HG03439 (cell line): ENCODE measurements at regions not wholly inside any gene's neighbourhood (a gene's known extent, or its start where the extent isn't known, plus 50 kb on each side); places are given as distances from the start of the nearest gene placed in this dataset.
"Not testable (repeated sequence)": the region's sequence is repeated elsewhere in the genome, so short reads cannot be mapped to it uniquely, and the experiment has no call there.

Experiments used
- ATAC-seq: cut with Tn5 transposase; IDR thresholded peaks from one replicate; pipeline ENCODE4 v1.9.1; 2021; ENCODE audit warnings: mild to moderate bottlenecking, moderate library complexity; ENCODE audit not compliant: unreplicated experiment

DNA sequence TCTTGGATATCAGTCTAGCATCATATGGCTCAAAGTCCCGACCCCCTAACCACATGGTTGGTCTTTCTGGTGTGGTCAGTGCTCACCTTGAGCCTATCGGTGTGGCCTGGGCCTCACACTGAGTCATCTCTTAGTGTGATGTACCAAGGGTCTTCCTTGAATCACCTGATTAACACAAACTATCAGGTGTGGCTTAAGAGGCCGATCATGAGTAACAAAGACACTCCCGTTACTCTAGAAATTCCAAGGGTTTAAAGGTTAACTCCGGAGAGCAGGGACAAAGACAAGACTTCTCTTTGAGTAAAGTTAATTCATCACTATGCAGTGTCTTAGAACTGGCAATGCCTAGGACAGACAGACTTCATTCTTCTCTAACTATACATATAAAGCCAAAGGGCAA lies 52.3 kb upstream of the ARMC3 start:
- no peak for ATAC-seq

DNA sequence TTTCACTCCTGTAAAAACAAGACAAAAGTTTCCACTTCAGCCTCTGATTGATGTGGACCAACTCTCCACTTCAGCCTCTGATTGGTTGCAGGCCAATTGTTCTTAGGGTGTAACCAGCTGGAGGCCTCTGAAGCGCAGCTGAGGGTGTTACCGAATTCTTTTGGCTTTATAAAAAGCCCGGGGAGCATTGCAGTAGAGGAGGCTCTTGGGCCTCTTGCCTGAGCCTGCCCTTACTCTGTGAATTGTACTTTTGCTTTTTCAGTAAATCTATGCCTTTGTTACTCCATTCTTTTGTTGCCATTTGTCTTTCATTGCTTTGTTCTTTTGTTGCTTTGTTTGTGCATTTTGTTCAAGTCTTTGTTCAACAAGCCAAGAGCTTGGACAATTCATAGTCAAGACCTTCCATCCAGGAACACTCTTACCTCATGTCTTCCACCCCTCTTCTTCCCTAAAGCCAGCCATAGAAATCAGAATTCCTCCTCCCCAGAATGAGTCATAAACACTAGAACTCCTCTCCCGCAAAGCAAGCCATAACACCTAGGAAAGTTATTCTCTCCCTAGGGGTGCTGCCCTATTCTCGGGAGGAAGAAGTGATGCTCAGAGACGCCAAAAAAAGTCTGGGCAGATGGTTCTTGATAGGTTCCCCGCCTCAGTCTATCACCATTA lies 53.5 kb upstream of the ARMC3 start:
- no peak for ATAC-seq

DNA sequence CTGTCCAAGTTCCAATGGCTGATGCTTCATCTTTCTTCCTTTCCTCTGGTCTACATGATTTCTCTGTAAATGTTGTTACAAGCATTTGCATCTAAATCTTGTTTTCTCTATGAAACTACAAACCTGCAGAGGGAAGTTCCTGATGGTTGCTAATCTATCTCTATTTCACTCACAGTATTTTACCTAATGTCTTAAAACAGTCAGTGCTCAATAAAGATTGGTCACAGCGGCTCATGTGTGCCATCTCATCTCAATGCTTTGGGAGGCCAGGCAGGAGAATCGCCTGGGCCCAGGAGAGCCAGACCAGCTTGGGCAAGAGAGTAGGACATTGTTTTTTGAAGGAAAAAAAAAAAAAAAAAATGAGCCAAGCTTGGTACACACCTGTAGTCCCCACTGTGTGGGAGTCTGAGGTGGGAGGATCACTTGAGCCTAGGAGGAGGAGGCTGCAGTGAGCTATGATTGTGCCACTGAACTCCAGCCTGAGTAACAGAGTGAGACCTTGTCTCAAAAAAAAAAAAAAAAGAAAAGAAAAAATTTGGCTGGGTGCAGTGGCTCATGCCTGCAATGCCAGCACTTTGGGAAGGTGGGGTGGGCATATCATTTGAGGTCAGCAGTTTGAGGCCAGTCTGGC lies 71.3 kb upstream of the ARMC3 start:
- no peak for ATAC-seq

DNA sequence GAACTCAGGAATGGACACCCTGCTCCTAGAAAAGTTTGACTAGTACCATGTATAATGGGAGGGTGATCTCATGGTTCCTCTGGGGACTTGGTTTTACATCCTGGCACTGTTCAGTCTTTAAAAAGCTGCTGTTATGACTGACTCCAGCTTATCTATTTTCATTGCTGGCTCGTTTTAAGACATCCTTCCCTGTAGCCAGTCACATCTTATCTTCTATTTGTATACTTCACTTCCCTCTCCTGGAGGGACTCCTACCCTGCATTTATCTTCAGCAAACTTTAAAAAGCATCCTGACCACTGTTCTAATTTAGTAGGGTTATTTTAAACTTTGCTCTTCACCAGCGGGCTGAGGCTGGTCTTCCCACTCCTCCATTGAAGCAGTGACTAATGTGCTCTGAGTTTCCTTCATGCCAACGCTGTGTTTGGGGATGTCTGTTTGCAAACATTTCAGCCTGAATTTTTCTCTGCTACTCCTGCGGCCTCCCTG lies 72.9 kb upstream of the ARMC3 start:
- no peak for ATAC-seq

DNA sequence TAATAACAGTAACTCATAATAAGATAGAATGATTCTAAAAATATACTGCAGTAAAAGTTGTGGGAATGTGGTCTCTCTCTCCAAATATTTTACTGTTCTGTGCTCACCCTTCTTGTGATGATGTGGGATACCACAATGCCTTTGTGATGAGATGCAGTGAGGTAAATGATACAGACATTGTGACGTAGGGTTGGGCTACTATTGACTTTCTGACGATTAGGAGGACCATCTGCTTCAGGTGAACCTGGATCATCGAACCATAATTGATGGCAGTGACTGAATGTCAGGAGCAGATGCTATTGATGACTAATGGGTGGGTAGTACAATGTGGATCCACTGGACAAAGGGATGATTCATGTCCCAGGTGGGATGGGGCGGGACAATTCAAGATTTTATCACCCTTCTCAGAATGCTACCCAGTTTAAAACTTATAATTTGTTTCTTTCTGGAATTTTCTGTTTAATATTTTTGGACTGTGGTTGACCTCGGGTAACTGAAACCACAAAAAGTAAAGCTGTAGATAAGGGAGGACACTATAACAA lies 73.9 kb upstream of the ARMC3 start:
- no peak for ATAC-seq

DNA sequence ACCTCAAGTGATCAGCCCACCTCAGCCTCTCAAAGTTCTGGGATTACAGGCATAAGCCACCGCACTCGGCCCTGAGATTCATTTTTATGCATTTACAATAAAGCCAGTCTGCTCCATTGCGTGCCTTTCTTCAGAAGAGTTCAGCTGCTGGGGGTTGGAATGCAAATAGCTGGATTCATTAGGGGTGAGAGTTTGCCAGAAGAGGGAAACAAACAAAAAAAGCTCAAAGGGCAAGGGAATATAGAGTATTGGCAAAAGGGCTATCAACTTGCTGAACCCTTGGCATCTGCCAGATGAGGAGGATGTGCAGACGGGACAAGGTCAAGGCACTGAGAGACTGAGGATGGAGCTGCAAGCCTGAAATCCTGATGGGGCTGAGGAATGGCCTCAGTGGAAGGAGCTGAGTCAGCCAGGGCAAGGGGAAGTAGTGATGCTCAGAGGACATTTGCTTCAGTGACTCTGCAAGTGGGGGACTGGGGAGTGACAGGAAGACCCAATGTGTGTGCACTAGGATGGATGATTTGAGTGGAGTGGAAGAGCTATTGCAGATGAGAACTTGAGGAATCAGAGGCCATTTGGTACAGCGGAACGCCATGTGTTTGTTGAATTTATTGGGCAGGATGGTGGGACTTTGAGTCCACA lies 75.0 kb upstream of the ARMC3 start:
- no peak for ATAC-seq

DNA sequence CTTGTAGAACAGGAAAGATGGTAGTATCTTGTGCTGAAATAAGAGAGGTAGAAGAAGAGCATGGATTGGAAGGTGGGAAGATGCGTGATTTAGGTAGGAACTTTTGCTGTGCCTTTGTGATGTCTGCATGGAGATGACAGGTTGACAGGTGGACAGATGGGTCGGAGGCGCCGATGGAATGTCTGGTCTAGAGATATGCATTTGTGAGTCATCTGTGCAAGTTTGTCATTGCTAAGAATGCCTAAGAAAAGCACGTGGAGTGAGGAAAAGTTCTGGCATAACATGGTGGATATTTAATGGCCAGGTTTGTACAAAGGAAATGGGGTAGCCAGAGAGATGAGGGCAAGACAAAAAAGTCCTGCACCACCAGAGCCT lies 76.0 kb upstream of the ARMC3 start:
- no peak for ATAC-seq

DNA sequence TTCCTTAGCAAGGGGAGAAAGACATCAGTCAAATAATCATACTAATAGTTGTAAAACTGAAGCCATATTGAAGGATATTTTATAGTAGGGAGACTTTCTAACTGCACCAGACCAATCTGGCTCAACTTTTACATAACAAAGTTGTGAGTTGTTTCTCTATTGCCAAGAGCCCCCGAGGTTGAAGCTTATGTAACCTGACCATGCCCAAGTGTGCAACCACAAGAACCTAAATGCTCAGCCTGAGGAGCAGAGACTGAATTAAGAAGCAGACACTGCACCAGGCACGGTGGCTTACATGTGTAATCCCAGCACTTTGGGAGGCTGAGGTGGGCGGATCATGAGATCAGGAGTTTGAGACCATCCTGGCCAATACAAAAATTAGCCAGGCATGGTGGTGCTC lies 77.3 kb upstream of the ARMC3 start:
- no peak for ATAC-seq

DNA sequence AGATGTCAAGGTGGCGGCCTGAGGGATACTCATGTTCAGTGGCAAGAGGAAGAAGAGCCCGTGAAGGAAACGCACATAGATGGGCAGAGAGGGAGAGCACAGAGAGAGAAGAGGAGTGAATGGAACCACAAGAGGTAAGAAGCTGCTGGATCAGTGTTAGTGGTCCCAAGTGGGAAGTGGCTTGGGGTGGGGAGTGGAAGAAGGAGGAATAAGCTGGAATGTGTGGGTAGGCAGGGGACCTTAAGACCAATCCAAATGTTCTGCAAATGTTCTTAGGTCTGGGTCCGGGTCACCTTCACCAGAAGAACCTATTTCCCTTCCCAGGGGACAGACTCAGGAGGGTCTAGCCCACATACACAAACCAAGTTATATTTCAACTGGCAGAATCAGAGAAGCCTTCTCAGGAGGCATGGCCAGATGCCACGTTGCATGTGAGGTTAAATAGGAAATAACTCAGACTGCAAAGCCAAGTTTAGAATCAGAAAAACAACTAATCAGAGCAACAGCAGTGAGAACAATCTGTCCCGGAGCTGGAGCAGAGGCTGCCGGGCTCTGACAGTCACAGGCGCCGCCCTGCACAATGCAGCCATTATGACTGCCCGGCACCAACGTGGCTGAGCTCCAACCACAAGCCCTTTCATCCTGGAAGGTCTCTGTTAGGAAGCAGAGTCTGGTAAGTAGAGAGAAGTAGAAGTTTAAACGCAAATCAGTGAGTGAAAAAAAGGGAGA lies 78.6 kb upstream of the ARMC3 start:
- no peak for ATAC-seq

DNA sequence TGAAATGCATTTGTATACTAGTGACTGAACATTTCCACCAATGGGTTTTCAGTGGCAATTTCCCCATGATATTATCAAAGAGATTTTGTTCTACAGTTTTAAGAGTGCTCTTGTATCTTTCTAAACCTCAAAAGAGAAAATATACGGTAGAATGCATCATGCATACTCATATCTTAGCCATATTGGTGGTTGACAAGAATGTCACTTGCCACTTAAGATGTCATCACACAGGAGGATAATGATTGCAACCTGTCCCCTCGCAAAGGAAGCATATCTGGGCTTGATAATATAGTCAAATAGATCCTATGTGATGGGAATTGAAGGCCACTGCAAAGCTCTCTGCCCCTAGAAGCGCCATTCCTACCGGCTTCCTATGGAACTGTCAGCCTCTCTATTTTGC lies 79.3 kb upstream of the ARMC3 start:
- ATAC-seq = no peak

DNA sequence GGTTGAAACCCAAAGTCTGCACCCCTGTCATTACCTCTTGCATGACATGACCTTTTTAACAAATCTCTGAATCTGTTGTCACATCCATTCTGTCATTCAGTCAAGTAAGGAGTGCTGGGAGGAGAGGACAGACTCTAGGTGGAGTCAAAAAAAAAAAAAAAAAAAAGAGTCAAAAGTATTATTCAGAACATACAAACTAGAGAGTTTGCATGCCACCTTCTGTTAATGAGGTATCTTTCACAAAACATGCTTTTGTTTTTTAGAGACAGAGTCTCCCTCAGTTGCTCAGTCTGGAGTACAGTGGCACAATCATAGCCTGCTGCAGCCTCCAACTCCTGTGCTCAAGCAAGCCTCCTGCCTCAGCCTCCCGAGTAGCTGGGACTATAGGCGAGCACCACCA lies 81.6 kb upstream of the ARMC3 start:
- no peak for ATAC-seq

DNA sequence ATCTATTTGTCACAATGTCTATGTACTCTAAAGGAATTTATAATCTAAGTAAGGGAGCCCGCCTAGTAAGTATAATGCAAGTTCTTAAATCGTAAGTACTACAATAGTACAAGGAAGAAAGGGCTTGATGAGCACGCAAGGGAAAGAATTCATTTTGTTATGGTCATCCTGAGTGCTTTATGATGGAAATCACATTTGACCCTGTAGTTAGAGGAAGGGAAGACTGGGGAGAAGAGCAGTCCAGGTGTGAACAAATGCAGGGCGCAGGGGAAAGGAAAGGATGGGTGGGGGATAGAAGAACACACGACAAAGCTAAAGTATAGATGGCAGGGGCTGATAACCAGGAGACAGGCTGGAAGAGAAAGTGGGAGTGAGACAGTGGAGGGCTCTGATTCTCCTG lies 88.2 kb upstream of the ARMC3 start:
- no peak for ATAC-seq

DNA sequence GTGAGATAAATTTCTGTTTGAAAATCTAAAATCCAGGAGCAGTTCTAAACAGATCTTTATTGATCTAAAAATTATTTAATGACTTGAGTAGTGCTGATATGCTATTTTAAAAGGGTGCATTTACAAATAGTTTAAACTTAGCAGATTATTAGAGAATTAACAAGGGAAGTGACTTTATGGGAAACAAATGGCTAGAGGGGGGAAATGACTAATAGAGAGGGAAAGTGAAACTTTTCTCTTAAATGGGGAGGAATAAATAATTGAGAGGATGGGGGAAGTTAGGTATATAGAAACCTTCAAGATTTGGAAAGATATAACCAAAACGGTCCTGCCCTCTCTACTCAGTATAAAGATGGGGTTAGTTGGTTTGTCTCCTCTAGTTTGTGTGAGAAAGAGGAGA lies 90.1 kb upstream of the ARMC3 start:
- ATAC-seq = no peak

DNA sequence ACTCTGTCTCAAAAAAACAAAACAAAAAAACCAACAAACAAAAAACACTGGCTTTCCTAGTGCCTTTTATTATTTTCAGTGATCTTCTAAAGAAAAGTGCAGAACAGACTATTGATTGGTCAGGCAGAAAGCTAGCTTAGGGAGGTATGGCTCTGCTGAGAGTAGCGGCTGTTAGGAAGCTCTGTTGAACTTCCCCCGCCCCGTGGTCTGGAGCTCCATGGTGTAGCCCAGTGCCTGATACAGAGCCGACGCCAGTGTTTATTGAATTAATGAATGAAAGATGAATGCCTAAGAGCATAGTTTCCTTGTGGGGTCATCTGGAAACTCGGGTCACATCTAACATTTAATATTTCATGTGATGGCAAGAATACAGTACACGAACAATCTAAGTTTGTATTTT lies 90.5 kb upstream of the ARMC3 start:
- no peak for ATAC-seq

DNA sequence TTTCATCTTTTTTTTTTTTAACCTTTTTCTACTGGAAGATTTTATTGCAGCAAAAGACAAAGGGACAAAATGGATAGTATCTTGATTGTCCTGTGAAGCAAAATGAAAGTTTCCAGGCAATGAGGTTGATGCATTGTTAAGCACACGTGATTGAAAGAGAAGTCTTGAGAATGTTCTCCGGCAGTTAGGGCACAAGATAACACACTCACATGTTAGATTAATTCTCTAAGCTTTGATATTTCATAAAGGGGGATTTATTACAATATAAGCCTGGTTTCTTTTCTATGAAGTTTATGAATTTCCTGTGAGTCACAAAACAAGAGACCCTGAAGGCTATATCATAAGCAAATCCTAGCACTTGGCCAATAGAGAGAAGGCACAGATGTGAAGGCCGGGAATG lies 93.4 kb upstream of the ARMC3 start:
- ATAC-seq = no peak

DNA sequence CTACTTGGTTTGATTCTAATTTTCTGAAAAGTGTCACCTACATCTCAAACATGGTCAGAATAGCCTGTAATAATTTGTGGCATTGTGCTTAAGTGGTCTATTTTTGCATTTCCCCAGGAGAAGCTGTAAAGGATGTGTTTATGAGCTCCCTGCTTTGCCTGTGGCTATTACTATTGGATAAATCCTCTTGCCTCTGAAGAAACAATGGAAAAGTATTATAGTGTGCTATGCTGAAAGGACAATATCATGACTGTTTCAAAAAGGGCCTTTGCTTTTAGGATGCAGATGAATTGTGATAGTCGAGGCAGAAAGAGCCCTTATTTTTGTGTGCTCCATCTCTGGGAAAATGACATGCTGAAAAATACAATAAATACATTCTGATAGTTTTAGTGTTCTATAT lies 94.1 kb upstream of the ARMC3 start:
- no peak for ATAC-seq

DNA sequence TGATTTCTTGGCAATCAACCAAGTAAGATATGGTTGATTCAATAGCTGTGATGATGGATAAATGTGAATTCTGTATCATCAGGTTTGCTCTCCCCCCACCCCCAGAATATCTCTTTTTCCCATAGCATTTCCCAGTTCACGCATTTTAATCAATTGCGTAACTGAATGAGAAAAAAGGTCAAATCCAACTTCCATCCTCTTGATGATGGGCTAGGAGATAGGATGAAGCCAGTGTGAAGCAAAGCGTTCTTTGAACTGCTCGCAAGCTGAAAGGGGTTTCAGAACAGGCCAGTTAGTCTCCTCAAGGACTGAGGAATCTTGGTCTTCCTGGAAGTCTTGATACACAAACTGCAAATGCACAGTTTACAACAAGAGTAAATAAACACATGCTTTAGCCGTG lies 94.5 kb upstream of the ARMC3 start:
- ATAC-seq = no peak

DNA sequence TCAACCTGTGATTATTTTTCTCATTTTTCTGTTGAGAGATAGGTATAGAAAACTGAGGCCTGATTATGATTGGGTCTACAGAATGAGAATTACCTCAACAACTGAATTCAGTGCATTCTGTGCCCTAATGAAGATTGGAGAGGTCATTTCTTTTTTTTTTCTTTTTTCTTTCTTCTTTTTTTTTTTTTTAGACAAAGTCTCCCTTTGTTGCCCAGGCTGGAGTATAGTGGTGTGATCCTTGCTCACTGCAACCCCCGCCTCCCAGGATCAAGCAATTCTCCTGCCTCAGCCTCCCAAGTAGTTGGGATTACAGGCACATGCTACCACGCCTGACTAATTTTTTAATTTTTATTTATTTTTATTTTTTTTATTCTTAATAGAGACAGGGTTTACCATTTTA lies 95.0 kb upstream of the ARMC3 start:
- ATAC-seq = no peak

DNA sequence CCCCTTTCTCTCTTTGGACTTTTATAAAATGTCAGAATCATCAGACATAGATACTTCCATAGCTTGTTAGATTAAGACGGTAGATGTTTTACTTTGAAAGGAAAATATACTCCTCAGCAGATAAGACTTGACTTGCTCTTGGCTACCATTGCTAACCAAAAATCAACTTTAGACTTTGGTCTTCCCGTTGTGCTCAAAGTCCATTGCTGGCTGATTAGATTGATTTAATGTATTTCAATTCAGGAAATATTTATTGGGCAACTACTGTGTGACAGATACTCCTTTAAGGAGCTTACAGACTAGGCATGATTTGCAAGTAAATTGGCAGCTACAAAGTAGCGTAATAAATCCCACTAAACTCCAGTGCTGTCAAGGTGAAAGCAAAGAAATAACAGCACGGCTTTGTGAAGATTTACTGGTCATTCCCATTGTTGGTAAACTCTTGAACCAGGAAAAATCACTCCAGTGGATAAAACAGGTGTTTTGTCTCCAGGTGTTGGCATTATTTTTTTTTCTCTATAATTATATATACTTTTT lies 95.7 kb upstream of the ARMC3 start:
- no peak for ATAC-seq

DNA sequence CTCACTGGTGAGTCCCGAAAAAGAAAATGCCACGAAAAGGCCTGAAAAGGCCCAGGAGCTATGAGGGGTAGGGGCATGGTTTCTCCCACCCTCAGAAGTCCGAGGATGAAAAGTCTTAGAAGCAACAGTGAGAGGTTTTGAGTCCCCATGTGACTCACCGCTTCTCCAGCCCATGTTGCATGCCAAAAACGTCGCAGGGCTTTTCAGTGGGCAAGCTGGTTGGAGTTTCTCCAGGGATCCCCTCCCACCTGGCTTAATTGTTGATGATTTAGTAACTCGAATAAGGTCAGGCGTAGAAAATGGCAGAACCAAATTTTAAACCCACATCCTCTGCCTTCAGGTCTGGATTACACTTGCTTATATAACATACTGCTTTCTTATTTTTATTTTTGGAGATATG lies 96.3 kb upstream of the ARMC3 start:
- ATAC-seq = no peak

DNA sequence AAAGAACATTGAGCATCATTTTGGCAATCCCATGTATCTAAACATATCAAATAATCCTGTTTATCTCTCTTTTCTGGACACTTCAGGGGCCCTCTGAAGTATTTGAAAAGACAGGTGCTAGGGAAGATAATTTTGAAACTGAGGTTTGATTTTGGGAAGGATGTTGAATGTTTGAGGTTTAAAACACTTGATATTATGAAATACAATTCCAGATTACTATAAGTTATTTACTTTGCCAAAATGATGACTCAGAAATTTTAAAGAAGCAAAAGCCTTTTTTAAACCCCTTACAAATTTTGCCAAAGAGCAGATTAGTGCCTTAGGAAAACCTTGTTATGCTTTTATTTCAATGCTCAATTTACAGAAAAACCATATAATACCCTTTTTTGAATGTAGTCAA lies 99.1 kb upstream of the ARMC3 start:
- ATAC-seq = not testable (repeated sequence)
